ENCODE measurements at regions not wholly inside any gene's neighbourhood (a gene's known extent, or its start where the extent isn't known, plus 50 kb on each side); places are given as distances from the start of the nearest gene placed in this dataset.

DNA sequence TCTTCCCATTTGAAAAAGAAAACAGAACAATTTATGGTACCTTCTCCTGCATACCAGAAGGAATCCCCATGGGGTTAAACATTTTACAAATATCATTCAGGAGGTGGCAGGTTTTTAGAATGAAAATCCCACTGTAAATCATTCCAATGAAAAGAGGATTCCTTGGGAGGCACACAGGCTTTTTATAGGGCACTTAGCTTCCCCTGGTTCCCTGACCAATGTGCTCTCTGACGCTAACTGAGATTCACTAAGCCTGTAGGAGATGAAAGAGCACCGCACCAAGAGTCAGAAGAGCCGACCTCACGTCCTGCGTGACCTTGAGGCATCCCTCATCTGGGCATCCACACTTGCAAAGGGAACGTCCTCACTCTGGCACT lies 82.5 kb downstream of the CMPK2 start:
- intact Hi-C loops (cut with micrococcal nuclease): no loop called here
- POLR2A ChIA-PET: no interaction called here
- RAD21 ChIA-PET (ENCODE audit: low non-redundant PET in 1 of 2, low total read pairs in 2 of 2, uncharacterized antibody in 2 of 2, unreplicated experiment in 2 of 2): no interaction called here

More for the DNA sequence above, 82.5 kb downstream of the CMPK2 start:
- no peak overlapping the region for H3K4me3 ChIP-seq (replicated peaks in 1 of 2; ENCODE audit: low read depth in 1 of 2, low read length in 2 of 2)
- H3K9me2 ChIP-seq (ENCODE audit: insufficient read depth): no peaks in the 10 kb centered on the region
- no peaks in the 10 kb centered on the region for H3K9me3 ChIP-seq (ENCODE audit: control insufficient read depth in 1 of 2, insufficient read depth in 1 of 2, low read depth in 1 of 2, low read length in 2 of 2)
- H3K4me2 ChIP-seq (ENCODE audit: low read length): no peak overlapping the region
- H3K79me2 ChIP-seq (ENCODE audit: insufficient read depth, low read length): no peaks in the 10 kb centered on the region
- CTCF ChIA-PET: no interaction called here
- no peaks in the 10 kb centered on the region for H3K27me3 ChIP-seq (ENCODE audit: insufficient read depth, low read length)
- no peak for DNase-seq (ENCODE audit: low read depth, low spot score)
- no peak overlapping the region for H3K9ac ChIP-seq (ENCODE audit: low read length)
- BruUV-seq (replicated peaks): no TSS peak
- no peak overlapping the region for H3K27ac ChIP-seq (ENCODE audit: low read depth, low read length)
- no peaks in the 10 kb centered on the region for H4K20me1 ChIP-seq (ENCODE audit: insufficient read depth)
- no peaks in the 10 kb centered on the region for H3K4me1 ChIP-seq (ENCODE audit: control insufficient read depth in 1 of 2, insufficient read depth in 2 of 2, low read length in 2 of 2)
- TF ChIP-seq FOSL1 (IDR thresholded peaks at IDR 0.05; ENCODE audit: low read depth) (no peak), CBX3 (IDR thresholded peaks at IDR 0.05; ENCODE audit: low read depth) (no peak), ZNF274 (IDR thresholded peaks at IDR 0.05; ENCODE audit: low read depth, low read length) (no peak), JUND (IDR thresholded peaks at IDR 0.05) (no peak), POLR2A (IDR thresholded peaks at IDR 0.05; ENCODE audit: borderline replicate concordance, extremely low read depth, insufficient read depth, insufficient read length) (no peak), EZH2 (IDR thresholded peaks at IDR 0.05) (no peak), CEBPB (IDR thresholded peaks at IDR 0.05; ENCODE audit: low read depth) (no peak), ZFX (IDR thresholded peaks at IDR 0.05) (no peak), EGR1 (IDR thresholded peaks at IDR 0.05; ENCODE audit: low read depth) (no peak), EZH2phosphoT487 (IDR thresholded peaks at IDR 0.05; ENCODE audit: borderline replicate concordance) (no peak), ELF1 (IDR thresholded peaks at IDR 0.05; ENCODE audit: borderline replicate concordance, low read depth) (no peak), TCF7L2 (IDR thresholded peaks at IDR 0.05; ENCODE audit: borderline replicate concordance, extremely low read depth, insufficient read depth, insufficient read length) (no peak)
- TF ChIP-seq, protein P1, sequence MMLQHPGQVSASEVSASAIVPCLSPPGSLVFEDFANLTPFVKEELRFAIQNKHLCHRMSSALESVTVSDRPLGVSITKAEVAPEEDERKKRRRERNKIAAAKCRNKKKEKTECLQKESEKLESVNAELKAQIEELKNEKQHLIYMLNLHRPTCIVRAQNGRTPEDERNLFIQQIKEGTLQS (IDR thresholded peaks at IDR 0.05): no peak
- TF ChIP-seq, protein P2, sequence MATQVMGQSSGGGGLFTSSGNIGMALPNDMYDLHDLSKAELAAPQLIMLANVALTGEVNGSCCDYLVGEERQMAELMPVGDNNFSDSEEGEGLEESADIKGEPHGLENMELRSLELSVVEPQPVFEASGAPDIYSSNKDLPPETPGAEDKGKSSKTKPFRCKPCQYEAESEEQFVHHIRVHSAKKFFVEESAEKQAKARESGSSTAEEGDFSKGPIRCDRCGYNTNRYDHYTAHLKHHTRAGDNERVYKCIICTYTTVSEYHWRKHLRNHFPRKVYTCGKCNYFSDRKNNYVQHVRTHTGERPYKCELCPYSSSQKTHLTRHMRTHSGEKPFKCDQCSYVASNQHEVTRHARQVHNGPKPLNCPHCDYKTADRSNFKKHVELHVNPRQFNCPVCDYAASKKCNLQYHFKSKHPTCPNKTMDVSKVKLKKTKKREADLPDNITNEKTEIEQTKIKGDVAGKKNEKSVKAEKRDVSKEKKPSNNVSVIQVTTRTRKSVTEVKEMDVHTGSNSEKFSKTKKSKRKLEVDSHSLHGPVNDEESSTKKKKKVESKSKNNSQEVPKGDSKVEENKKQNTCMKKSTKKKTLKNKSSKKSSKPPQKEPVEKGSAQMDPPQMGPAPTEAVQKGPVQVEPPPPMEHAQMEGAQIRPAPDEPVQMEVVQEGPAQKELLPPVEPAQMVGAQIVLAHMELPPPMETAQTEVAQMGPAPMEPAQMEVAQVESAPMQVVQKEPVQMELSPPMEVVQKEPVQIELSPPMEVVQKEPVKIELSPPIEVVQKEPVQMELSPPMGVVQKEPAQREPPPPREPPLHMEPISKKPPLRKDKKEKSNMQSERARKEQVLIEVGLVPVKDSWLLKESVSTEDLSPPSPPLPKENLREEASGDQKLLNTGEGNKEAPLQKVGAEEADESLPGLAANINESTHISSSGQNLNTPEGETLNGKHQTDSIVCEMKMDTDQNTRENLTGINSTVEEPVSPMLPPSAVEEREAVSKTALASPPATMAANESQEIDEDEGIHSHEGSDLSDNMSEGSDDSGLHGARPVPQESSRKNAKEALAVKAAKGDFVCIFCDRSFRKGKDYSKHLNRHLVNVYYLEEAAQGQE (IDR thresholded peaks at IDR 0.05; ENCODE audit: low read depth): no peak
- TF ChIP-seq, protein P3, sequence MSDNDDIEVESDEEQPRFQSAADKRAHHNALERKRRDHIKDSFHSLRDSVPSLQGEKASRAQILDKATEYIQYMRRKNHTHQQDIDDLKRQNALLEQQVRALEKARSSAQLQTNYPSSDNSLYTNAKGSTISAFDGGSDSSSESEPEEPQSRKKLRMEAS (IDR thresholded peaks at IDR 0.05): no peak
- TF ChIP-seq, protein P4, sequence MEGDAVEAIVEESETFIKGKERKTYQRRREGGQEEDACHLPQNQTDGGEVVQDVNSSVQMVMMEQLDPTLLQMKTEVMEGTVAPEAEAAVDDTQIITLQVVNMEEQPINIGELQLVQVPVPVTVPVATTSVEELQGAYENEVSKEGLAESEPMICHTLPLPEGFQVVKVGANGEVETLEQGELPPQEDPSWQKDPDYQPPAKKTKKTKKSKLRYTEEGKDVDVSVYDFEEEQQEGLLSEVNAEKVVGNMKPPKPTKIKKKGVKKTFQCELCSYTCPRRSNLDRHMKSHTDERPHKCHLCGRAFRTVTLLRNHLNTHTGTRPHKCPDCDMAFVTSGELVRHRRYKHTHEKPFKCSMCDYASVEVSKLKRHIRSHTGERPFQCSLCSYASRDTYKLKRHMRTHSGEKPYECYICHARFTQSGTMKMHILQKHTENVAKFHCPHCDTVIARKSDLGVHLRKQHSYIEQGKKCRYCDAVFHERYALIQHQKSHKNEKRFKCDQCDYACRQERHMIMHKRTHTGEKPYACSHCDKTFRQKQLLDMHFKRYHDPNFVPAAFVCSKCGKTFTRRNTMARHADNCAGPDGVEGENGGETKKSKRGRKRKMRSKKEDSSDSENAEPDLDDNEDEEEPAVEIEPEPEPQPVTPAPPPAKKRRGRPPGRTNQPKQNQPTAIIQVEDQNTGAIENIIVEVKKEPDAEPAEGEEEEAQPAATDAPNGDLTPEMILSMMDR (IDR thresholded peaks at IDR 0.05 in 2 of 3, conservative IDR thresholded peaks at IDR 0.05 in 1 of 3; ENCODE audit: borderline replicate concordance in 1 of 3, insufficient read depth in 1 of 3, low read depth in 2 of 3, low read length in 2 of 3): no peak
- H2AFZ ChIP-seq (ENCODE audit: low read depth, low read length, poor library complexity, severe bottlenecking): no peak overlapping the region
- no peak for ATAC-seq
- no peaks in the 10 kb centered on the region for H3K36me3 ChIP-seq (ENCODE audit: control insufficient read depth in 1 of 2, insufficient read depth in 2 of 2, low read length in 2 of 2)

All from HCT116 (cell line).